Brain pericyte (primary cell): ENCODE measurements at regions not wholly inside any gene's neighbourhood (a gene's known extent, or its start where the extent isn't known, plus 50 kb on each side); places are given as distances from the start of the nearest gene placed in this dataset.

Experiments
- DNase-seq: peaks from one replicate; pipeline ENCODE4 v3.0.0-alpha.2; 2012; ENCODE audit warnings: low read depth, low spot score

DNA sequence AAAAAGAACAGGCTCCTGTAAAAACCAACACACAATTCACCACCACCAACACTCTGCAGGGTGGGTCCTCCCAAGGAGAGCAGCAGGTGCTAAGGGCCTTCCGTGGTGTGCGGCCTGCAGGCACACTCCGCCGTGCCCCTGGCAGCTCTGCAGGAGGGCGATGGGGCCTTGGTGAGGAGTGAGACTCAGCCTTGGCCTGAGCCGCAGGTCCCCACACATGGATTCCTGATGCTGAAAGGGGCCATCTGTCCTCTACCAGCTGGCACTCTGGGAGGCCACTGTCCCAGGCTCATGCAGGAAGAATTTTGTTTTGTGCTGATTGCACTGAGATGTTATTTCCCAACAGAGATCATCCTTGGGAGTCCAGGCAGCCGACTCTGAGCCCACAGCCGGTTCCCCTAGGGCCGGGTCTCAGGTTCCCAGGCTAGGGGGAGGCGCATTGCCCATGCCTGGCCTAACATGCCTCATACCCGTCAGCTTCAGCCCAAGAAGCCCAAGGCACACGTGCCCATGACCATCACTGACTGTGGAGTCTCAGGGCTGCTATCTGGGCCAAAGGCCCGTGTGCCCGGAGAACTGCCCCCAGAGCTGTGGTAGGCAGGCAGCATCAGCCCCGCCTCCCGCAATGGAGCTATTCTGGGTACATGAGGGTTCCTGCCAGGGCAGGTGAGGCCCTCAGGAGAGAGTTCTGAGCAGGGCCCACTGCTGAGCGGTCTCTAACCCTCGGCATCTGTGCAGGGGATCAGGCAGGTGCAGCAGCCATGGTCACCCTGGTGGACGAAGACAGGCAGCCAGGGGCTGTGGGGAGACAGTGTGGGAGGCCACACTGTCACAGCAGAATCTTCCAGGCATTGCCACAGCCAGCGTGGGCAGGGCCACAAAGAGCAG lies 97.9 kb upstream of the ZNF469 start:
- DNase-seq: no peak

DNA sequence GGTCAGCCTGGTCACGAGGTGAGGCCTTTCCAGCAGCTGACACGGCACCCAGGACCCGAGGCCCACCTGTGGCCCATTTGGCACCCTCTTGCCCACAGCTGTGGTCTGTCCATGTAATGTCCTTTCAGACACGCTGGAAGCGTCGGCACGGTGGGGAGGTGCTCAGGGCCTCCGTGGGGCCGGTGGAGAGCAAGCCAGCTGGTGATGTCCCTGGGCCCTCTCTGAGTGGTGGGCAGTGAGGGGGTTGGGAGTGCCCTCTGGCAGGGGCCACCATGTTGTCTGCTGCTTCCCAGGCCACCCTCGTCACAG lies 97.3 kb upstream of the ZNF469 start:
- no peak for DNase-seq

DNA sequence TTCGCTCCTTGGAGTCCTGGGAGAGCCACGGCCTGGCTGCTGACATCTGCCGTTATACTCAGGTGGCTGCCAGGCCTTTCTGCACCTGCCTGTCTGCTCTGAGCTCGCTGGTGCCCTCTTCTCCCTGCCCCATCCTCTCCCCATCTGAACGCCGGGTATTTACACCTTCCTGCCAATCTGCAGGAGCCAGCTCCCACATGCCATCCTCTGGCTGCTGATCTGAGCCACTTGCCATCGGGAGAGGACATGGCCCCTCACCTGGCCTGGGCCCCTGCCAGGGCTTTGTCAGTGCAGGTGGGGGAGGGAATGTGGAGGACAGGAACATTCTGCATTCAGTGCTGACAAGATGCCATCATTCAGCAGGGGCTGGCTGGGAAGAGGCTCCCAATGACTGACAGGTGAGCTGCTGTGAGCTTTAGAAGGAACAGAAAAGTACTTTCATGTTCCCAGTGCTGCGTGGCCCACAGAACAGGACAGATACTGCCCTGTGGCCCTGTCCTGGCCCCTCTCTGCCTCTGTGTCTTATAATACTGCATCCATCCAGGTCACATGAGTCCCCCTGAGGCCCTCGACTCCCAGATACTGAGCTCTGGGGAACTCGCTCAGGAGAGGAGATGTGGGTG lies 96.3 kb upstream of the ZNF469 start:
- no peak for DNase-seq

DNA sequence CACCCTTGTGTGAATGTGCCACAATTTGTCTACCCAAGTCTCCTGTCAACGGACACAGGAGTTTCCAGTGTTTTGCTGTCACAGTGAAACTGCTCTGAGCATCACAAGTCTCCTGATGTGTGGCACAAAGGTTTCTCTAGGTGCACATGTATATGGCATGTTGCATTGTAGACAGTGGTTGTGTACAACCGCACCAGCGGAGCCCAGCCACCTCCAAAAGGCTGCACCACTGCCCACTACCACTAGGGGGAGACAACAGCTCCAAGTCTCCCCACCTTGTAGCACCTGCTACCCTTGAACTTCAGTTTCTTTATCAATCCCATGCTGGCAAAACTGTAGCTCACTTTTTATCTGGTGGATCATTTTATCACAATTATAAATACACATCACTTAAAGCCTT lies 95.5 kb upstream of the ZNF469 start:
- DNase-seq: no peak

DNA sequence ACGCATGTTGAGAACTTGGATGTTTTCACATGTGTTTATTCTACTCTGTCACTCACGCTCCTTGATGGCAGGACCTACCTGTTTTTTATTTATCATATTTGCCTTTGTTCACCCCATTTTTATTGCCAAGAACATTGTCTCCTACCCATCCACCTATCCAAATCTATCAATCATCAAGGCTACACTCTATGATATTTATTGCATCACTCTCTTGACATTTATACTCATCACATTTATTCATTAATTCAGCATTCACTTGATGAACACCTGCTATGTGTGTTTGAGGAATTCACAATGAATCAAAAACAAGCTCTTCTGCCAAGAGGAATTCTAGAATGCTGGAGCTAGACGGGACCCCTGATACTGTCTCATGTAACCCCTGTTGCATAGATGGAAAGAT lies 94.5 kb upstream of the ZNF469 start:
- DNase-seq: no peak

DNA sequence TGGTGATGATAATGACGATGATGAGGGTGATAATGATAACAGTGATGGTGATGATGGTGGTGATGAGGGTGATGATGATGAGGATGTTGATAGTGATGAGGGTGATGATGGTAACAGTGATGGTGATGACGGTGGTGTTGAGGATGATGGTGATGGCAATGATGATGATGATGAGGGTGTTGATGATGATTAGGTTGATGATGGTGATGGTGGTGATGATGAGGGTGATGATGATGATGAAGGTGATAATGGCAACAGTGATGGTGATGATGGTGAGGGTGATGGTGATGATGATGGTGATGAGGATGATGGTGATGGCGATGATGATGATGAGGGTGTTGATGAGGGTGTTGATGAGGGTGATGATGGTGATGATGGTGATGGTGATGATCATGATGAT lies 93.8 kb upstream of the ZNF469 start:
- no peak for DNase-seq

DNA sequence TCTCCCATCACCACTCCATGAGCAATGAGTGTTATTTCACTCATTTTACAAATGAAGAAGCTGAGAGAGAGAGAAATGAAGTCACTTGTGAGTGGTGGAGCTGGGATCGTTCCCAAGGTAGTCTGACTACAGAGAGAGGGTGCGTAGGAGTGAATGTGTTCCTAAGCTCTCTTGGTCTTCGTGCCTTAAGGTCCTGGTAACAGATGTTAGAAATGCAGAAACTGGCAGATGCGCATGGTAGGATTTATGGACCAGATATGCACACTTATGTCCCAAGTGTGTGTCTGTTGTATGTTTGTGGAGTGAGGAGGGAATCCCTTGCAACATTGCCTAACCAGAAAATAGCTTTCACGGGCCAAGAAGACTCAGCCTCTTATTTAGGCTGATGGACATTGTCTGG lies 93.2 kb upstream of the ZNF469 start:
- DNase-seq: no peak

DNA sequence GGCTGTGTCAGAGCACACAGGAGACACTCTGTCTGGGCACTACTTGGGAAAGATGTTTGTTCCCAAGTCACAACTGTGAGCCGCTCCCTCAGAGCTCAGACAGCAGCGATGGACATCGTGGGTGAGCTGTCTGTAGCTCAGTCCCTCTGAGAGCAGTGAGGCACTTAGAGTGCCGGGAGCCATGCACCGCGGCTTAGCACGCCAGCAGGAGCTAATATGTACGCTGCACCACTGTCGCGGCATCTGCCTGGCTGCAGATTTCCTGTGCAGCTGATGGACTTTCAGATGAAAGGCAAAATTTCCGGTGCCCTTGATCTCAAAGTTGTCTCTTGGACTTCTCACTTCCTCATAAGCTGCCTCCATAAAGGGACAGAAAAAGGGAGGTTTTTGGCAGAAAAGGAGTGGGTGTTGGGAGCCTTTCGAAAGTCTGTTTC lies 92.8 kb upstream of the ZNF469 start:
- no peak for DNase-seq

DNA sequence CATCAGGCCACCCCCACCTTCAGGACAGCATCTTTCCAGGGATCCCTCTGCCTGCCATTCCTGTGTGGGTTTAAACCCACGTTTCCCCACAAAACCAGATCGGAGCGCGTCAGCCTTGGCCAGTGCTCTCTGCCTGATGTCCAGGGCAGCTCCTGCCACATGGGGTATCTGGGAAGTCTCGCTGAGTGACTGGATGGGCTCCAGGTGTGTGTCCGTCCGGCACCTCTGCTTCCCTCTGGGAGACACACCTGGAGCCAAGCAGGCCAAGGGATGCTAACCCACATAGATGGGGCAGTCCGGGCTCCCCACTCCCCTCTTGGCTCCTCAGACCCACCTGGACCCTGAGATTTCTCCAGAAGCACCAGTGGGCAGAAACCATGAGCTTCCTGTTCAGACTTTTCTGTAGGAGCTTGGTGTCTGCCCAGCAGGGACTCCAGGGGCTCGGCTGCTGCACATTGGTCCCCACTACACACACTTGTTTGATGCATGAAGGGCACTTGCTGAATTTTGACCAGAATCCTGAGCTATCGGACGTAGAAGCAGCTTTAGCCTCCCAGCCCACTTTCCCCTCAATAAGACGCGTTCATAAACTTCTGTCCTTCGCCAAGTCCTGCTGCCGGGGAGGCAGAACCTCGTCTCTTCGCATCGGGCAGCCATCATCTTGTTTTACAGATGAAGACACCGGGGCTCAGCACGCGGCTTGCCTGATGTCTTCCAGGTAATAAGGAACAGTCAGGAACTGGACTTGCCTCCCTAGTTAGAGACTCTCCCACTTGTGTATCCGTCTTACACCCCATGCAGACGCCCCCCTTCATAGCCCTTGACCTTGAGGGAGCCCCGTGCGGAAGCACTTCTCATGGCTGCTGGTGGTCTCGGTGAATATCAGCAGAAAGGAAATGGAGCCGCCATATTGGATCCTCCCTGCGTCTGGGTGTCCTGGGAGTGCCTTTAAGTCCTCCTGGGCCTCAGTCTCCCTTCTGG lies 91.6 kb upstream of the ZNF469 start:
- no peak for DNase-seq

DNA sequence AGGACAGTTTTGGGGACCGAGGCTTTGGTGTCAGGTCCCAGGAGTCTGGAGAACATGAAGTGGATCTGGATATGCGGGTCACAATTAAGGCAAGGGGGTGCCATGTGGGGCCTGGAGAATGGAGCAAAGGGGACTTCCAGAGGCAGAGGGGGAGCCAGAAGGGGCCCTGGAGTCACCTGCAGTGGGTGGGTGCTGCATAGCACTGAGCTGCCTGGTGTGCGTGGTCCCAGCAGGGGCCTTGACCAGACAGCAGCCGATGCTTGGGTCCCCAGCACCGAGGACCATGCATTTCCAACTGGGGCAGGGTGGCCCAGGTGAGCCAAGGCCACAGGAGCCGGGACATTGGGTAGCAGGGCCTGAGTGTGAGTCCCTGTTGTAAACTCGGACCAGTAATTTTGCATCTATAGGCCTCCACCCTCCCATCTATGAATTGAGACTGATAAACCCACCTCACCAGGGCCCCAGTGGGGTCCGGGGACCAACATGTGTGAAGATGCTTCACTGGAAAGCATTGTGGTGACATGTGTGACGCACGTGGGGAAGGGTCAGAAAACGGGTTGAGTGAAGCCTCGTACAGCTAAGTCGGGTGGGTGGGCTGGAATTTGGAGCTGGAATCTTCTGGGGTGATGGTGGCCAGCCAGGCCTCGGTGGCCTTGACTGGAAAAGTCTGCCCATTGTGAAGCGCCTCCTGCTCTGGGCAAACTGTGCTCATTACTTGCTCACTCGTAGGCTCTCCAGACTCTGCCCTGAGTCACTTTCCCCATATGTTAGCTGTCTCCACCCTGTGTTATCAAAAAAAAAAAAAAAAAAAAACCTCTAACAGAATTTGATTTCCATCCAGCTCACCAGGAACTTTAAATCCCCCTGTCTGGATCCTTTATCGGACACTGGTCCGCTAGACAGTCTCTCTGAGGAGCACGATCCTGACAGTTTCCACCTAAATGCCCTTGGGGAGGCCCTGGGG lies 90.5 kb upstream of the ZNF469 start:
- no peak for DNase-seq

DNA sequence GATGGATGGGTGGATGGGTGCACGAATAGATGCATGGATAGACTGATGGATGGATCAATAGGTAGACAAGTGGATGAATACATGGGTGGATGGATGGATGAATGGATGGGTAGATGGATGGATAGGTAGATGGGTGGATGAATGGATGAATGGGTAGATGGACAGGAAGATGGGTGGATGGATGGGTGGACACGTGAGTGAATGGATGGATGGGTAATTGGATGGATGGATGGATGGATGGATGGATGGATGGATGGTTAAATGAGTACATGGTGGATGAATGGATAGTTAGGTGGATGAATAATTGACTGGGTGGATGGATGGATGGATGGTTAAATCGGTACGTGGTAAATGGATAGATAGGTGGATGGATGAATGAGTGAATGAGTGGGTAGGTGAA lies 89.7 kb upstream of the ZNF469 start:
- no peak for DNase-seq

DNA sequence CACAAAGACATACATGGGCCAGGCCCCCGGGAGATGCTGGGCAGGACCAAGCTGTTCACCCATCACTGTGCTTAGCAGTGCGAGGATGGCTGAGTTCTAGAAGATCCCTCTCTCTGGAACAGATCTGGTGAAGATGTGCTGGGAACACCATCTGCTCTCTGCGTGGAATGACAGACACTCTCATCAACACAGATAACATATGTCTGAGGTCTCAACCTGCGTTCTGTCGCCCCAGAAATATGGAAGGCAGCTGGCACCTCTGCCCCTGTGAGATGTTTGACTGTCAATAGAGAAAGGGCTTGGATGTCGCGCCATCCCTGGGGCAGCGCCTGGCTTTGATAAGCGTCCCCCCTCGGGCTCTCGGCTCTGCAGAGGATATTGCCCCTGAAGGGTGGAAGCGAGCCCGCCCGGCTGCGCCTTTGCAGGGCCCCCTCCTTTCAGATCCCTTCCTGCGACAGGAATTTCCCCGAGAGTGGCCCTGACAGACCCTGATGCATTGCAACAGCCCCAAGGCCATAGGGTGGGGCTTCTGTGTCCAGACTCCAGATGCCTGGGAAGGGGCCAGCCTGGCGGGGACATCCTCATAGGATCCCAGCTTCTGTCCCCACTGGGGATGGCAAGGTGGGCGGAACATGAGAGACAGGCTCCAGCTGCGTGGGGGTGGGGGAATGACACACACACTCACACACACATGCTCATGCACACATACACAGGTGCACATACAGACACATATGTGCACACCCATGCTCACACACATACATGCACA lies 86.9 kb upstream of the ZNF469 start:
- no peak for DNase-seq

DNA sequence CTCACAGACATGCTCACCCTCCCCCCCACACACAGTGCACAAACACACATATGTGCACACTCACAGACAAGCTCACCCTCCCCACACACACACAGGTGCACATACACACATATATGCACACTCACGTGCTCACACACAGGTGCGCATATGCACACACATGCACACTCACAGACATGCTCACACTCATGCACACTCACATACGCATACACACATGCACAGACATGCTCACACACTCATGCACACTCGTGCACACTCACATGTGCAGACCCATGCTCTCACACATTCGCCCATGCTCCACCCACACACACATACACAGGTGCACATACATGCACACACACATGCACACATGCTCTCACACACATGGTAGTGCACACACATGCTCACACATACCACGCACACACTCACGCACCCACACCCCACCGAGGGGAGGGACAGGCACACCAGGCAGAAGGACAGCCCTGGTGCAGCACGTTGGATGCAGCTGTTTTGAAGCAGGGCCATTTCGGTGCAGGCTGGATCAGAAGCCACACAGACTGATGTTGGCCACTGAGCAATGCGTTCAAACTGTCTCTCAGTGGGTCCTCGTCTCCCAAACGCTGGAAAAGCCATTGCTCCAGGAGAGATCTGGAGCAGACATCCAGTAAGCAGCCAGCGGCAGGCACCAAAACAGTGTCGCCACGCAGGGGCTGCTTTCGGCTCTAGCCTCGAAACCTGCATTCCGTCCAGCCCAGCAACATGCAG lies 86.2 kb upstream of the ZNF469 start:
- no peak for DNase-seq

DNA sequence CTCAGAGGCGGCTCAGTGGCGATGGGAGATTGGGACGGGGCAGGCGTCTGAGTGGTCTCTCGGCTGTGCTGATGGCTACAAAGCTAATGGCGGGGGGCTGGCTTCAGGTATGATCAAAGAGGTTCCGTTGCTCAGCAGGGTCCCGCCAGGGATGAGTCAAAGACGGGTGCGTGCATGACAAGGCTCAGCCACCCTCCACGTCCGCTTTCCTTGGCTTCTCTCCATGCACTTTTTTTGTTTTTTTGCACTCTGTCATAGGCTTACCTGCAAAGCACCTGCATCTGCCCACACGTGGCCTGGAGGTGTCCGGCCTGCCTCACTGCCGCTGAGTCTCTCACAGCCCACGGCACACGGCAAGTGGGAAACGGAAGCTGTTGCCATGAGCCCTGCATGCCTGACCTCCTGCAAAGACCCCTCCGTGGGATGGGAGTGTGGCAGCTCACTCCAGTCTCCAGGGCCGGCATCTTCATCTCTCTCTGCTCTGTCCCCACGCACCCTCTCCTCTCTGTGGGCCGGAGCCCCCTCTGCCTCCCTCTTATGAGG lies 85.5 kb upstream of the ZNF469 start:
- DNase-seq: no peak

DNA sequence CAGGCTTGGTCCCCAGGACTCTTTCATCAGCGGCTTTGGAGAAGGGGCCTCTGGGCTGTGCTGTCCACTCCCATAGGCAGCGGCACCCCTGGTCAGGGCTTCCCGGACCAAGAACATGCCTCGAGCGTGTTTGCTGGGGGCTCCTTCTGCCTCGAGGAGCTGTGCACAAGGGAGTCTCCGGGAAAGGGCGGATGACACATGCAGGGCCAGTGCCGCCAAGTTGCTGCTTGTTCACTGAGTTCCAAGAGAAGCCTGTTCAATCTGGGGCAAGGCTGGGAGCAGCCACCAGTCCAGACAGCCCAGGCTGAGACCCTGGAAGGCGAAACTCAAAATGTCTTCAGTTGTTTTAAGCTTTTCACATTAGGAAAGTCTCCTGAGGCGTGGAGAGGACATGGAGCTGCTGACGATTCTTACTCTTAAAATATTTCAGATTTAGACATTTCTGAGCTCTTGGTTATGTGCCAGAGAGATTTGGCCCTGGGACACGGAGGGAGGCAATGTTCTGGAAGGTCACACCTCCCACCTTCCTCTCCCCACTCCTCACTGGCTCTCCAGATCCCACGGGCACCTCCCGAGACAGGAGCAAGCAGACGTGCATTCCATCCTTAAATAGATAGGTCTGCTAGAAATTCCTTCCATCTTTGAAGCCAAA lies 84.5 kb upstream of the ZNF469 start:
- DNase-seq: no peak

DNA sequence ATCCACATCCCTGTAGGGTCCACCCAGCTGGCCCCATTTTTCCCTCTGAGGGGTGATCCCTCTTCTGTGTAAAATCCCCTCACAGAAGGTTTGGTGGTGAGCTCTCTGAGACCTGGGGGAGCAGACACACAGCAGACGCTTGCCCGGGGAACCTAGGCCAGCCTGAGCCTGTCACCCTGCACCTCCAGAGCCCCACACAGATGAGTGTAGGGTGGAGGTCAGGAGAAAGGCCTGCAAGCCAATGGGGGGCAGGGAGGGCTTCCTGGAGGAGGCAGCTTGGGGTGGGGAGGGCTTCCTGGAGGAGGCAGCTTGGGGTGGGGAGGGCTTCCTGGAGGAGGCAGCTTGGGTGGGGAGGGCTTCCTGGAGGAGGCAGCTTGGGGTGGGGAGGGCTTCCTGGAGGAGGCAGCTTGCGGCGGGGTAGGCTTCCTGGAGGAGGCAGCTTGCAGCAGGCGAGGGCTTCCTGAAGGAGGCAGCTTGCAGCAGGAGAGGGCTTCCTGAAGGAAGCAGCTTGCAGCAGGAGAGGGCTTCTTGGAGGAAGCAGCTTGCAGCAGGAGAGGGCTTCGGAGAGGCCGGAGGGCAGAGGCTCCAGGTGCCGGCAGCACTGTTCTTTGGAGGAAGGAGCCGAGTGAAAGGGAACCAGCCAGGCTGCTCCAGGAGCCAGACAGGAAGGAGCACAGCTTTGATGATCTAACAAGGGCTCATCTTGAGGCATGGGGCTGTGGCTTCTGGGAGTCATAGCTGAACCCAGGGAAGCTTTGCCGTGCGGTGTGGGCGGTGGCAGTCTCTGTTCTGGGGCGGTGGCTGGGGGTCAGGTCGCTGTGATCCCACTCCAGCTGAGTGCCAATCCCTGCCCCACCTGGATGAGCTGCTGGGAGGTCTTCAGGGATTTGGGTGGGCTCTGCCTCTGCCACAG lies 83.7 kb upstream of the ZNF469 start:
- DNase-seq: no peak

DNA sequence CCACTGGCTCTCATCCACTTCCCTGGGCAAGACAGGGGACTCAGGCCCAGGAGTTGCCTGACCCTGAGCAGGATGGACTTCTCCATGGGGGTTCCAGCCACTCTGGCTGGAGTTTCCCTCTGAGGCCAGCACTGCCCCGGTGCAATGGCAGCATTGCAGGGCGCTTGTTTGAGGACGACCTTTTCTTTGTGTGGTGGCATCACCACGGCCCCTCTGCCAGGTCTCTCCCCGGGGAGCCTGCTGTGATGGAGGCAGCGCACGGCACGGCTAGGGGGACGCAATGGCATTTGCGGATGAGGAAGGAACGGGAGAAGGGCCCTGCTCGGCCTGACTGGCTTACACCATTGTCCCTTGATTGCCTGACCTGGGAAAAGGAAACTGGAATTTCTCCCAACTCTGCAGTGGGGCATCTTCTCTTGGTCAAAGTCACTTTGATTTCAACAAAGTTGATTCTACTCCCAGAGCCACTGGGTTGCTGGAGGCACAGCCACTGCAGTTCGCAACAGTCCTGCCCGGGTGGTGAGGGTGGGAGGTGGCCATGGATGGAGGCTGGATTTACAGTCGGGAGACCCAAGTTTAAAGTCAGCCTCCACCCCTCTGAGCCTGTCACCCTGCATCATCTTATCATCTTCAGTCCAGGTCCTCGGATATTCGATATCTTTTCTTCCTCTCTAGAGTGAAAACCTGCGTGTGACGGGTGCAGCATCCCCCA lies 82.9 kb upstream of the ZNF469 start:
- DNase-seq: no peak
